HuH-7 (cell line): ENCODE measurements at regions not wholly inside any gene's neighbourhood (a gene's known extent, or its start where the extent isn't known, plus 50 kb on each side); places are given as distances from the start of the nearest gene placed in this dataset.
"Not testable (repeated sequence)": the region's sequence is repeated elsewhere in the genome, so short reads cannot be mapped to it uniquely, and the experiment has no call there.

Experiments
- DNase-seq: peaks from one replicate; pipeline ENCODE4 v3.0.0; 2011; ENCODE audit warnings: low spot score

GRCh38 chr11:22069844-22070243, 123.0 kb upstream of the ANO5 start:
- no peak for DNase-seq

DNA sequence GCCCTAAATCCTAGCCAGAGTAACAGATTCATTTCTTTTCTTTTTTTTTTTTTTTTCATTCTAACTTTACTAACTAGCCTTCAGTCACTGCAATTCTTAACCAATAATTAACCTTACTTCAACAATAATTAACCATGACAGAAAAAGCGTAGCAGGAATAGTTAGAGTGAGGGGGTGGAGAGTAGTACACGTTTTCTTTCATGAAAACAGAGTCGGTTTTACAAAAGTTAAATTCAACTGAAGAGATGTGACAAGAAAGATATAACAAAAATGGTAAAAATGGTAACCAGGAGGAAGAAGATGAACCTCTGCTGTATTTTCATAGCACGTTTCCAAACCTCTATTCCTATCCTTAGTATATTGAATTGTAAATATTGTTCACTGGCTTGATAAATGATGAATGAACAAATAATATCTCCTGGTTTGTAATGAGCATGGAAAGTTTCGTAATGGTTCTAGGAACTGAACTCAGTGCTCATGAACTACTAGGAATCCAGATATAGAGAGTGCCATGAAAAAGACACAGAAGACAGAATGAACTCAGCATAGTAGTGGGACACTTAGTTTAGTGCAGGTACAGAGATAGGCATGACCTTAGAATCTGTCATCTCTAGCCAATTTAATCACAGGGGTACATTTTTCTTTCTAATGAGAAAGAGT, 116.5 kb upstream of the ANO5 start:
- peak; percentile 15 for DNase-seq

GRCh38 chr11:22078063-22078462, 114.8 kb upstream of the ANO5 start:
- DNase-seq, result no peak

- DNase-seq, result no peak
These were observed 113.6 kb upstream of the ANO5 start for GRCh38 chr11:22079133-22079872.

DNA sequence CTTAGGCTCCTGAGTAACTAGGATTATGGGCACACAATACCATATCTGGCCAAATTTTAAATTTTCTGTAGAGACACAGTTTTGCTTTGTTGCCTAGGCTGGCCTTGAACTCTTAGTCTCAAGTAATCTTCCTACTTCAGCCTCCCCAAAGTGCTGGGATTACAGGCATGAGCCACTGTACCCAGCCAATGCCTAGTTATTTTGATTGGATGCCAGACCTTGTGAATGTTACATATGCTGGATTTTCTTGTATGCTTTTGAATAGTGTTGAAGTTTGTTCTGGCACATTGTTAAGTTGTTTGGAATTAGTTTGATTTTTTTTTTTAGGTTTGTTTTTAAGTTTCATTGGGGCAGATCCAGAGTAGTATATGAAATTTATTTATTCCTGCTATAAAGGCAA, 110.7 kb upstream of the ANO5 start:
- DNase-seq, result no peak

GRCh38 chr11:22082788-22083187, 110.1 kb upstream of the ANO5 start:
- no peak for DNase-seq

GRCh38 chr11:22084056-22084455, 108.8 kb upstream of the ANO5 start:
- no peak for DNase-seq

GRCh38 chr11:22084564-22084963, 108.3 kb upstream of the ANO5 start:
- no peak for DNase-seq

DNA sequence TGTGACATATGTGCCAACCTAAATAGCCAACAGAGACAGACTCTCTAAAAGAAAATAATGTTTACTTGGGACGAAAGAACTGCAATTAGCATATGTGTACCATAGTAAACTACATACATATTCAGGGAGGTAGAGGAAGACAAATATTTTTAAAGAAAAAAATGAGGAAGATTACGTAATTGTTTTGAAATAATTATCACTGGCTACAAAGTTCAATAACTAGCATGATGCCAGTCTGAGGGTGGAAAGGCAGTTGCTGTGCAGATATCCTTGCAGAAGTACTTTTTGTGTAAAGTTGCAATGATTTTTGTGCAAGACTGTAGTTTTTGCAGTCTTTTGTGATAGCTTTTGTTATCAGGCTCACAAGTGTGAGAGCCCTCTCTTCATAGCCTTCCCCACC, 103.3 kb upstream of the ANO5 start:
- DNase-seq, result no peak

- DNase-seq, result no peak
These were observed 86.3 kb upstream of the ANO5 start for GRCh38 chr11:22106566-22106965.

GRCh38 chr11:22115470-22116029, 77.3 kb upstream of the ANO5 start:
- no peak for DNase-seq

- not testable (repeated sequence) for DNase-seq
These were observed 64.9 kb upstream of the ANO5 start for GRCh38 chr11:22127981-22128380.

DNA sequence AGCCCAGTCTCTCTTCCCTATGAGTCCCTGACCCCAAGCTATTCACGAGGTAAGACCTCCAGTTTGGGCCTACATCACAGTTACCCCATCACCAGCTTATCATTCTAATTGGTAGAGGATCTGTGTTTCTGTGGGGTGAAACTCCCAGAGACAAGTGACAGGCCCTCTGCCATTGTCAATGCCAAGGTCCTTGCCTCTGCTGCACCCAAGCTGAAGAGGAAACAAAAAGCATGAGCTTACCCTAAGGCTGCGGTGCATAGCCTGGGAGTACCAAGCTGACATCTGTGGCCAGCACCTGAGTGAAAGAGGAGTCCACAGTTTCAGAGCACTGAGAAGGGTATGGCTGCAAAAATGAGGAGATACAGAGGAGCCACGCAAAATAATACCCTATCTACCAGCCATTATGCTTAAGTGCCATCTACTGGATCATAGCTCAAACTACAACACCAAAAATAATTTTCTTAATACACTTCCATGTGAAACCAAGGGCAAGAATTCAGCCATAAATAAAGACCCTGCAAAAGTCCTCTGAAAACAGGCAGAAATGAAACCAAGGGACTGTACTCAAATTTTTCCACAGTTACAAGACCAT, 62.3 kb upstream of the ANO5 start:
- DNase-seq, result no peak

DNA sequence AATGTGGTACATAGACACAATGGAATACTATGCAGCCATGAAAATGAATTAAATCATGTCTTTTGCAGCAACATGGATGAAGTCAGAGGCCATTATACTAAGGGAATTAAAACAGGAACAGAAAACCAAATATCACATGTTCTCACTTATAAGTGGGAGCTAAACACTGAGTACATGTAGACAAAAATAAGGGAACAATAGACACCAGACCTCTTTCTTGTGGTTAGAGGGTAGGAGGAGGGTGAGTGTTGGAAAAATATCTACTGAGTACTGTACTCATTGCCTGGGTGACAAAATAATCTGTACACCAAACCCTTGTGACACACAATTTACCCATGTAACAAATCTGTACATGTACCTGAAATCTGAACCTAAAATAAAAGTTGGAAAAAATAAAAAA, 59.1 kb upstream of the ANO5 start:
- DNase-seq, result no peak

DNA sequence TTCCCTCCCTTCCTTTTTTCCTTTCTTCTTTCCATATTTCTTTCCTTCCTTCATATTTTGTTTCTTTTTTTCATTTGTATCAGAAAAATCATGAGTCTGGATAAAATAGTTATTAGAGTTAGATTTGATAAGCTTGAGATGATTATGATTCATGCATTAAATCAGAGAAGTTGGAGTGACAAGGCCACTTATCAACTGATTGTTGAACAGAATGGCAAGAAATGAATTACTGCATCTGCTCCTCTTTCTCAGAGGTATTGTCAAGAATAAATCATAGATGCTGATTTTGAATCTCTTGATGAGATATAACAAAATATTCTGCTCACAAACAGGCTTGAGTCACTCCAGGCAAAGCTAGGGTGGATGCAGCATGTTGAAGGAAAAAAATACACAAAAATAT, 54.6 kb upstream of the ANO5 start:
- no peak for DNase-seq
